GM10248 (cell line): ENCODE measurements at regions not wholly inside any gene's neighbourhood (a gene's known extent, or its start where the extent isn't known, plus 50 kb on each side); places are given as distances from the start of the nearest gene placed in this dataset.

Source experiments
- CTCF ChIA-PET: fragments of 300-600 bp; sonication (Branson Sonifier 250); formaldehyde crosslinking; extraction: SDS; loops from one replicate; lab custom pipeline; 2021; ENCODE audit warnings: antibody characterized with exemption; lab: Yijun Ruan, JAX
- POLR2A ChIA-PET: fragments of 350-650 bp; sonication (Branson Sonifier 250); formaldehyde crosslinking; extraction: SDS; loops from one replicate; lab custom pipeline; 2020; ENCODE audit warnings: antibody characterized with exemption; lab: Yijun Ruan, JAX
- DNase-seq: peaks from one replicate; pipeline ENCODE4 v3.0.0; 2012; ENCODE audit errors: extremely low spot score
- TF ChIP-seq, protein P1 (sequence below): IDR thresholded peaks from 2 replicates; pipeline ENCODE4 v1.5.1; 2012; ENCODE audit warnings: mild to moderate bottlenecking, low read depth; ENCODE audit errors: extremely low read depth, missing control alignments, control extremely low read depth

DNA sequence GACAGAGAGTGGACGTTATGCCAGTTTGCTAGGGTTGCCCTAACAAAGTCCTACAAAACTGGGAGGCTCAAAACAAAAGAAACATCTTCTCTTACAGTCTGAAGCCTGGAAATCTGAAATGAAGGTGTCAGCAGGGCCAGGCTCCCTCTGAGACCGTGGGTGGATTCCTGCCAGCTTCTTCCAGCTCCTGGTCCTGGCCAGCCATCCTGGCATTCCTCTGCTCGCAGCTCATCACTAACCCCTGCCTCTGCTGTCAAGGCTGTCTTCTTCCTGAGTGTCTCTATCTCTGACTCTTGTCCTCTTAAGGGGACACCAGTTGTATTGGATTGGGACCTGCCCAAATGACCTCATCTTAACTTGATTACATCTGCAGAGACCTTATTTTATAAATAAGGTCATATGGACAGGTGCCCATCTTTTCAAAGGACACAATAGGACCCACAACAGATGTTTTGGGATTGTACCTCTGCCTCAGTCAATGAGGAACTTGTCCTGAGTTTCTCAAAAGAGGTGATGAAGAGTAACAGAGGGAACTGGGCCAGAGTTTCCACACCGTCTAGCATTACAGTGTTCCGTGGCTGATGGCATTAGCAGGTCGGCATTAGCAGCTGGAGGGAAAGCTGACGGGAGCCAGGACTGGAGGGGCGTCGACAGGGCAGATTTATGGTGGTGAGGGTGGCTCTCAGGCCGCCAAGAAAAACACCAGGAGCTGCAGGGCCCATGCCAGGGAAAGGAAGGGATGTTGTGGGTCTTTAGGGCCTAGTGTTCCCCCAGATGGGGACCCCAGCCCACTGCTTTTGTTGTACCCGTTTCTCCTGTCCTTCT, 157.3 kb downstream of the TBXT start:
- ChIA-PET POLR2A (no interaction called here), CTCF (interaction anchor here (1.0 kb wide), 1 partner anchor 10 kb away, joined by 3 read pairs; no protein-coding TSS in a partner anchor)
- TF ChIP-seq, protein P1, sequence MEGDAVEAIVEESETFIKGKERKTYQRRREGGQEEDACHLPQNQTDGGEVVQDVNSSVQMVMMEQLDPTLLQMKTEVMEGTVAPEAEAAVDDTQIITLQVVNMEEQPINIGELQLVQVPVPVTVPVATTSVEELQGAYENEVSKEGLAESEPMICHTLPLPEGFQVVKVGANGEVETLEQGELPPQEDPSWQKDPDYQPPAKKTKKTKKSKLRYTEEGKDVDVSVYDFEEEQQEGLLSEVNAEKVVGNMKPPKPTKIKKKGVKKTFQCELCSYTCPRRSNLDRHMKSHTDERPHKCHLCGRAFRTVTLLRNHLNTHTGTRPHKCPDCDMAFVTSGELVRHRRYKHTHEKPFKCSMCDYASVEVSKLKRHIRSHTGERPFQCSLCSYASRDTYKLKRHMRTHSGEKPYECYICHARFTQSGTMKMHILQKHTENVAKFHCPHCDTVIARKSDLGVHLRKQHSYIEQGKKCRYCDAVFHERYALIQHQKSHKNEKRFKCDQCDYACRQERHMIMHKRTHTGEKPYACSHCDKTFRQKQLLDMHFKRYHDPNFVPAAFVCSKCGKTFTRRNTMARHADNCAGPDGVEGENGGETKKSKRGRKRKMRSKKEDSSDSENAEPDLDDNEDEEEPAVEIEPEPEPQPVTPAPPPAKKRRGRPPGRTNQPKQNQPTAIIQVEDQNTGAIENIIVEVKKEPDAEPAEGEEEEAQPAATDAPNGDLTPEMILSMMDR, result no peak
- DNase-seq, result no peak

DNA sequence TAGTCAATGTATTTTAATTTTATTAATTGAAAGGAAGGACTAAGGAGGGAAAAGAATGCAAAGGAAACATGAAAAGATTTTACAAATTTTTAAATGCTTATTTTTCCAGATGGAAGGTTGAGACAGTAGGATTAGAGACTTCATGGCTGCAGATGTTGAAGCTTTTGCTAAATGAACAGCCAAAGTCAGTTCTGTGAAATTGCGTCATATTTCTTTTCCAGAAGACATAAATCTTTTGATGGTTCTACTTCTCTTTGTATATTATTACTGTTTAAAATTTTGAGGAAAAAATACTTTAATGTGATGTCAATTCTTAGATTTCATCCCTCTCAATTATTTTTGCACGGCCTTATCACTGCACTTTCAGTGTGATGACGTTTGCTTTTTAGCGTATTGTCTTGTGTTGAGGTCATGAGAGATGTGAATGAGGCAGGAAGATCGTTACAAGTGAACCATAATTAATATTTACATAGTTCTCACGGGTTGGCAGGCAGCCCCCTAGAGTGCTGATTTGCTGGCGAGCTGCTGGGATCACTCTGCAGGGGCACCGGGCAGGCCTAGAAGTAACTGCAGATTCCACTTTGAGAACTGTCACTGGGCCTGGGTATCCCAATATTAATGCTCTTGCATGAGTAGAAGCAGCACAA, 158.1 kb downstream of the TBXT start:
- ChIA-PET POLR2A (no interaction called here), CTCF (interaction anchor here (1.0 kb wide), 1 partner anchor 9 kb away, joined by 3 read pairs; no protein-coding TSS in a partner anchor)
- no peak for DNase-seq
- TF ChIP-seq, protein P1, result no peak

DNA sequence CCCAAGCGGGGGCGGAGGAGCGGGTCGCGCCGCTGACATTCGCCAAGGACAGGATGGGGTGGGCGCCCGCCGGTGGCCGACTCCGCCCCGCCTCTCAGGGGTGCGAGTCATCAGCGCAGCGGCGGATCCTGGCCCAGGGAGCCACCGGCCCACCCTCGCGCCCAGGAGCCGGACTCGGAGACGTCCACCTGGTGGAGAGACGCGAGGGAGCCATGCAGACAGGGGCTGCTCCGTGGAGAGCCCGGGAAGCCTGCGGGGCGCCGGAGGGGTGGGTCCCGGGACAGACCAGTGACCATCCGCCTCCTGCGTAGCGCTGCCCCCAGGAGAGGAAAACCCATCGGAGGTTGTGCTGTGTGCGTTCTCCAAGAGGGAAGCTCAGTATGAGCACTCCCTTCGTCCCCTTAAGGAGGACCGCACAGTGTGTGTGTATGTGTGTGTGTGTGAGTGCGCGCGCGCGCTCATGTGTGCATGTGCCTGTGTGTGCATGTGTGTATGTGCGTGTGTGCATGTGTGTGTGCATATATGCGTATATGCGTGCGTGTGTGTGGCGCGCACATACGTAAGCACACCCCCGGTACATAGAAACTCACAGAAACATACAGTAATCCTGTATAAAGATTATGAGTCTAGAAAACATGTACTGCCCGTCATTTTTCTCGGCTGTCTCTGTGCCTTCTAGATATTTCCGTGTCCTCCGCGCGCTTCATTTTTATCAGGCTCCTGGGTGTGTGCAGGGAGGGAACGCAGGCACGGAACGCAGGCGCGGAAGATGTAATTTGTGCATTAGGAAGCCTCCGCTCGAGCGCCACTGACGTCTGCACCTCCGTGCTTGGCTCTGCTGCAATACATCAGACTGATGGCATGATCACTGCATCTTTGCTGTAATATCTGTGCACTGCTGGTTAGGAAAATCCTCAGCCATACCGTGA, 158.9 kb downstream of the TBXT start:
- no peak for DNase-seq
- POLR2A ChIA-PET, result no interaction called here
- TF ChIP-seq, protein P1, result no peak
- CTCF ChIA-PET, result interaction anchor here (1.0 kb wide), 1 partner anchor 16 kb away, joined by 3 read pairs; no protein-coding TSS in a partner anchor

DNA sequence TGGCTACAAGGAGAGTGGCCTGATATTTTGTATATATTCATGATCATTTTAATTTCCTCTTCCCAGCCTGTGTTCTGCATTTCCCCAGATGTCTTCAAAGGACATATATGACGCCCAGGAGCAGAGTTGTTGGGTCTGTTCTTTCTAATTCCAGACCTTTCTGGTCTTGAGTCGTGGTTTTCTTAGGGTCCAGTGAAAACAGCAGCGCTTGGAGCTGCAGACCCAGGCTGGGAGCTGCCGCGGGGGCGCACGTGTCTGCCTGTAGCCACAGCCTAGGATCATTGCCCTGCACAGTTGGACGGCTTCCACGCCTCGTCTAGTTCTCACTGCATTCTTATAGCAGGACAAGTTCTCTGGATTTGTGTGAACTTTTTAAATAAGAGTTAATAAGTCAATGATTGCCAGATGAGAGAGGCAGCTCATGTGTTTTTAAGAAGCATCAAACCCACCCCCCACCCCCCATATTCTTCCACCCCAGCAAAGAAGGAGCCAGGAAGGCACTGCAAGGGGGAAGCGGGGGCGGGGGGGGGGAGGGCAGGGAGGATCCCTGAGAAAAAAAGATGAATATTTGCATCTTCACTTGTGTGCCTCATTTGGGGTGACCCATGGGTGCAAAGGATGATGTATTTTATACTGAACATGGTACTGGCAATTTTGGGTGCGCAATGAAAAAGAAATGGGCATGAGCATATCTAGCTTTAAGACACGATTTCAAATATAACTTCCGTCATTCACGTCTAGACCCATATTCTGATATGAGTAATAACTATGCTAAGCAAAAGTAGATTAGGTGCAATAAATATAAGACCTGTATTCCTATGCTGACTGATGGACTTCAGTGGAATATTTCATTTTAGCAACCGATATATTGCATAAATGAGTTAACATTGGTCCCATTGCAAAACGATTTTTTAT, 160.0 kb downstream of the TBXT start:
- TF ChIP-seq, protein P1, result no peak
- no peak for DNase-seq
- POLR2A ChIA-PET, result no interaction called here
- CTCF ChIA-PET, result interaction anchor here (1.0 kb wide), 1 partner anchor 15 kb away, joined by 3 read pairs; no protein-coding TSS in a partner anchor

DNA sequence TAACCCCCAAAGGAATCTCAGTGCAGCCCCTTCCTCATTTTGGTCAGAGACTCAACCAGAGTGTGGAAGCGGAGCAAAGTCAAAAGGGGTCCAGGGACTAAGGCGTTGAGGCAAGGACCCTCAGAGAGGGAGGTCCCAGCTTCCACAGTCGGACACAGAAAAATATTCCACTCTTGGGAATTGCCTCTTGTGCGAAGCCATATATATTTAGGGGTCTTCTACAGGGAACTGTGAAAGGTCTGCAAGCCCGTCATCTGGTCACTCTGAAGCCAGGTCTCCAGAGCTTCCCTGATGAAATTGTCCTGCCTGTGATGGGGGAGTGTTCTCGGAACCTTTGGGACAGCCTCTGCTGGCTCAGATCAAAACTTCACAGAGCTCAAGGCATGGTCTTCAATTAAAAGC, 160.8 kb downstream of the TBXT start:
- TF ChIP-seq, protein P1, result no peak
- CTCF ChIA-PET, result no interaction called here
- POLR2A ChIA-PET, result no interaction called here
- no peak for DNase-seq
